SU-DHL-6 (cell line): ENCODE measurements at regions not wholly inside any gene's neighbourhood (a gene's known extent, or its start where the extent isn't known, plus 50 kb on each side); places are given as distances from the start of the nearest gene placed in this dataset.

ENCODE experiments used
- H2AFZ ChIP-seq: fragments of 200-600 bp; sonication (generic); 2 replicates; pipeline ENCODE4 v1.6.1; 2014; ENCODE audit warnings: low read depth, mild to moderate bottlenecking, moderate library complexity, mixed read lengths, antibody characterized with exemption, low read length; ENCODE audit not compliant: severe bottlenecking
- H3F3A ChIP-seq: fragments of 200-600 bp; shearing (Covaris generic); 2 replicates; pipeline ENCODE4 v1.6.0; 2016; ENCODE audit warnings: antibody characterized with exemption, mild to moderate bottlenecking; ENCODE audit not compliant: insufficient read depth
- H3K27ac ChIP-seq: fragments of 200-600 bp; sonication (generic); 2 replicates; pipeline ENCODE4 v1.5.1; 2016; ENCODE audit warnings: low read depth, mild to moderate bottlenecking, low read length, moderate library complexity, mixed read lengths
- H3K27me3 ChIP-seq: fragments of 200-600 bp; sonication (generic), shearing (Covaris generic); 2 replicates; pipeline ENCODE4 v1.6.0; 2014; ENCODE audit warnings: mild to moderate bottlenecking, low read length
- H3K36me3 ChIP-seq: fragments of 200-600 bp; sonication (generic); 2 replicates; pipeline ENCODE4 v1.6.1; 2014; ENCODE audit warnings: mild to moderate bottlenecking, low read length, mixed read lengths
- H3K4me2 ChIP-seq: fragments of 300-600, 200-600 bp; shearing (Covaris generic), sonication (generic); 2 replicates; pipeline ENCODE4 v1.6.0; 2014; ENCODE audit warnings: low read length, low read depth, mild to moderate bottlenecking; ENCODE audit not compliant: poor library complexity, severe bottlenecking
- H3K4me3 ChIP-seq: fragments of 200-600 bp; sonication (generic); 2 replicates; pipeline ENCODE4 v1.5.1; 2014; ENCODE audit warnings: antibody characterized with exemption, low read length, mild to moderate bottlenecking, mixed read lengths; ENCODE audit not compliant: insufficient read depth, poor library complexity, severe bottlenecking
- H3K79me2 ChIP-seq: fragments of 200-600 bp; sonication (generic); 2 replicates; pipeline ENCODE4 v1.6.1; 2014; ENCODE audit warnings: mild to moderate bottlenecking, low read length, moderate library complexity; ENCODE audit not compliant: insufficient read depth
- H3K9ac ChIP-seq: fragments of 200-600 bp; sonication (generic); 2 replicates; pipeline ENCODE4 v1.7.0; 2014; ENCODE audit warnings: mild to moderate bottlenecking, low read length
- H3K9me2 ChIP-seq: fragments of 200-600 bp; sonication (generic); replicated peaks from 2 replicates; pipeline ENCODE4 v1.6.1; 2014; ENCODE audit warnings: low read length; ENCODE audit not compliant: insufficient read depth
- H3K9me3 ChIP-seq: fragments of 200-600 bp; sonication (generic); 2 replicates; pipeline ENCODE4 v1.6.1; 2014; ENCODE audit warnings: low read length, mixed read lengths; ENCODE audit not compliant: insufficient read depth
- H4K20me1 ChIP-seq: fragments of 200-600 bp; sonication (generic); 2 replicates; pipeline ENCODE4 v1.6.1; 2014; ENCODE audit warnings: low read depth, mild to moderate bottlenecking, antibody characterized with exemption, low read length, moderate library complexity, mixed read lengths
- EZH2phosphoT487 ChIP-seq: fragments of 200-600 bp; sonication (generic), shearing (Covaris generic); conservative IDR thresholded peaks from 2 replicates; pipeline ENCODE4 v1.6.1; 2018; ENCODE audit warnings: mild to moderate bottlenecking, antibody characterized with exemption, low read length, moderate library complexity, mixed read lengths
- TF ChIP-seq, protein P1 (sequence below): fragments of 200-600 bp; sonication (generic); IDR thresholded peaks from one replicate; pipeline ENCODE4 v1.5.1; 2017; ENCODE audit warnings: antibody characterized with exemption, mild to moderate bottlenecking, low read length, moderate library complexity; ENCODE audit not compliant: insufficient read depth, poor library complexity, severe bottlenecking

DNA sequence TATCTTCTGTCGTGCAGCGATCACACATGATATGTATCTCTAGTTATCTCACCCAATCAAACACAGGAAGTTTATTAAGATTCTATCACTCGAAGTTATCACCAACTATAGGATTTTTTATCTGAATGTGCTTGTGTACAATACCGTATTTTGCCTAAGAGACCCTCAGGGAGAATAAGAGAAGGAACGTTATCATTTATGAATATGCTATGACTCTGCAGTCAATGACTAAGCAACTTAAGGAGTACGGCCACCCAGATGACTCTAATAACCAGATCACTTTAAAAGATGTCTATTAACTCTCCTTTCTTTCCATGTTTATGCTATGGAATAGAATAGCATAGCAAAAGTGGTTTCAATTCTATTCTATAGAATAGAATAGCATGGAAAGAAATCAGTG, 486.4 kb downstream of the BCL11B start:
- Histone ChIP-seq H3K9me2 (no peaks in the 10 kb centered on the region), H3K9me3 (no peaks in the 10 kb centered on the region), H2AFZ (no peak overlapping the region), H3K9ac (no peak overlapping the region), H3K27me3 (no peaks in the 10 kb centered on the region), H3K4me3 (no peak overlapping the region), H3K27ac (no peak overlapping the region), H3F3A (no peaks in the 10 kb centered on the region), H3K36me3 (no peaks in the 10 kb centered on the region), H3K4me2 (no peak overlapping the region), H4K20me1 (no peaks in the 10 kb centered on the region), H3K79me2 (no peaks in the 10 kb centered on the region)
- TF ChIP-seq EZH2phosphoT487: no peak
- TF ChIP-seq, protein P1, sequence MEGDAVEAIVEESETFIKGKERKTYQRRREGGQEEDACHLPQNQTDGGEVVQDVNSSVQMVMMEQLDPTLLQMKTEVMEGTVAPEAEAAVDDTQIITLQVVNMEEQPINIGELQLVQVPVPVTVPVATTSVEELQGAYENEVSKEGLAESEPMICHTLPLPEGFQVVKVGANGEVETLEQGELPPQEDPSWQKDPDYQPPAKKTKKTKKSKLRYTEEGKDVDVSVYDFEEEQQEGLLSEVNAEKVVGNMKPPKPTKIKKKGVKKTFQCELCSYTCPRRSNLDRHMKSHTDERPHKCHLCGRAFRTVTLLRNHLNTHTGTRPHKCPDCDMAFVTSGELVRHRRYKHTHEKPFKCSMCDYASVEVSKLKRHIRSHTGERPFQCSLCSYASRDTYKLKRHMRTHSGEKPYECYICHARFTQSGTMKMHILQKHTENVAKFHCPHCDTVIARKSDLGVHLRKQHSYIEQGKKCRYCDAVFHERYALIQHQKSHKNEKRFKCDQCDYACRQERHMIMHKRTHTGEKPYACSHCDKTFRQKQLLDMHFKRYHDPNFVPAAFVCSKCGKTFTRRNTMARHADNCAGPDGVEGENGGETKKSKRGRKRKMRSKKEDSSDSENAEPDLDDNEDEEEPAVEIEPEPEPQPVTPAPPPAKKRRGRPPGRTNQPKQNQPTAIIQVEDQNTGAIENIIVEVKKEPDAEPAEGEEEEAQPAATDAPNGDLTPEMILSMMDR: no peak

DNA sequence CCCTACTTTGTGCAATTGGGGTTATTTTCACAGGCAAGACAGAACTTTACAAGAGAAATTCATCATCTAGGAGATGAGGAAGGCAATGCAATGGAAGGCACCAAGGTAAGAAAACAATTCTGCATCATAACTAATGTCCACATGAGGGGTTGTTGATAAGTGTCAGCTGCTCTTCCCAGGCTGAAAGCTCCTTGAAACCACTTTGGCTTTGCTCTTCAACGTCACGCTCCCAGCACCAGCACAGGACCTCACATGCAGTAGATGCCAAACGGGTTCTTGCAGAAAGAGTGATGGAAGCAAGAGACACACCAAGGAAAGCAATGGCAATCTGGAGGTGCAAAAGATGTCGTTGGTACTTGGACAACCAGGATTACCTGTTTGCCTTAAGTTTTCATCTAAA, 485.5 kb downstream of the BCL11B start:
- no peaks in the 10 kb centered on the region for H3K79me2 ChIP-seq
- TF ChIP-seq, protein P1: no peak
- TF ChIP-seq EZH2phosphoT487: no peak
- H3F3A ChIP-seq: no peaks in the 10 kb centered on the region
- H2AFZ ChIP-seq: no peak overlapping the region
- no peak overlapping the region for H3K4me2 ChIP-seq
- H3K9me2 ChIP-seq: no peaks in the 10 kb centered on the region
- no peaks in the 10 kb centered on the region for H4K20me1 ChIP-seq
- no peaks in the 10 kb centered on the region for H3K36me3 ChIP-seq
- no peaks in the 10 kb centered on the region for H3K27me3 ChIP-seq
- no peak overlapping the region for H3K9ac ChIP-seq
- no peak overlapping the region for H3K27ac ChIP-seq
- H3K4me3 ChIP-seq: no peak overlapping the region
- no peaks in the 10 kb centered on the region for H3K9me3 ChIP-seq

DNA sequence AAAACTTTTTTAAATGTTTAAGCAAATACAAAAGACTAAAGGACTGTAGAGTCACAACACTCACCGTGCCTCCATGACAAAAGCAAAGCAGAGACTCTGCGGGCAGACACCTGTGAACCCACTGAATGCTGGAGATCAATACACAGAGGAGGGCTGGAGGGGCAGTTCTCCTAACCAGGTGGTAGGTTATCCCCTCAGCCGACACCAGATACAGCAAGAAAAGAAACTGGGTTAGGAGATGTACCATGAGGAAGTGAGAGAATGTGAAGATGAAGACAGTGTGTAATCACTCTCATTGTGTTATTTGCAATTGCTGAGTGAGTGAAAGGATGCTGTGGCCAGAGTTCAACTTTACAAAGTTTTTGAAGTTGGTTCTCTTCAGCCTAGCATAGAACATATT, 480.3 kb downstream of the BCL11B start:
- Histone ChIP-seq H3K4me2 (no peak overlapping the region), H3K9me2 (no peaks in the 10 kb centered on the region), H3F3A (no peaks in the 10 kb centered on the region), H3K79me2 (no peaks in the 10 kb centered on the region), H3K27ac (no peak overlapping the region), H3K36me3 (no peaks in the 10 kb centered on the region), H3K9me3 (no peaks in the 10 kb centered on the region), H3K4me3 (no peak overlapping the region), H2AFZ (no peak overlapping the region), H4K20me1 (no peaks in the 10 kb centered on the region), H3K27me3 (no peaks in the 10 kb centered on the region), H3K9ac (no peak overlapping the region)
- no peak for TF ChIP-seq EZH2phosphoT487
- TF ChIP-seq, protein P1: no peak
